Mucosa of stomach (tissue), 1 donor: ENCODE measurements at regions not wholly inside any gene's neighbourhood (a gene's known extent, or its start where the extent isn't known, plus 50 kb on each side); places are given as distances from the start of the nearest gene placed in this dataset.

Experiments used
- H3K27me3 ChIP-seq: one replicate; pipeline ENCODE4 v1.7.0; 2013; ENCODE audit warnings: mild to moderate bottlenecking, low read length; ENCODE audit not compliant: control insufficient read depth, insufficient read depth
- H3K36me3 ChIP-seq: one replicate; pipeline ENCODE4 v1.7.0; 2013; ENCODE audit warnings: low read length; ENCODE audit not compliant: control insufficient read depth, insufficient read depth
- H3K4me1 ChIP-seq: one replicate; pipeline ENCODE4 v1.7.0; 2013; ENCODE audit warnings: mild to moderate bottlenecking, low read length; ENCODE audit not compliant: control insufficient read depth, insufficient read depth
- H3K4me3 ChIP-seq: one replicate; pipeline ENCODE4 v1.7.0; 2013; ENCODE audit warnings: low read length
- H3K9ac ChIP-seq: one replicate; pipeline ENCODE4 v1.7.0; 2013; ENCODE audit warnings: mild to moderate bottlenecking, low read length, moderate library complexity
- H3K9me3 ChIP-seq: one replicate; pipeline ENCODE4 v1.7.0; 2013; ENCODE audit warnings: mild to moderate bottlenecking, low read length, moderate library complexity; ENCODE audit not compliant: control insufficient read depth
- donor health status: Pancreatic carcinoma.

DNA sequence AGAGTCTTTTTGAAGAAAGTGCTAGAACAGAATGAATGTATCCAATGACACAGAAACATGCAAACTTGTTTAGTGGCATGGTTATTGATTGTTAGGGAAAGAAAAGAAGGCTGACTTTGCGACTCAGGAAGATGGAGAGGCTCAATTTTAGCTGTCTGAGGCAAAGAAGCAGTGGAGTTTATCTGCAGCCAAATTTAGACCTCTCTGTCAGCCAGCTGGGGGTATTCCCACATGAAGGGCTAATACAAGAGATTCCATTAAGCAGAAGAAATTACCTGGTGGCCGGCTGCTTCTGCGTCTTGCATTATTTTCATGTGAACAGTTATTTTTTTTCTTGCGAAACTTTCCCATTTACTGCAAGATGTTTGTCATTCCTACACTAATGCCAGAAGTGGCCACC, 240.2 kb upstream of the NBEA start:
- Histone ChIP-seq H3K9me3 (no peaks in the 10 kb centered on the region), H3K9ac (no peak overlapping the region), H3K4me3 (no peak overlapping the region), H3K27me3 (no peaks in the 10 kb centered on the region), H3K4me1 (no peaks in the 10 kb centered on the region), H3K36me3 (no peaks in the 10 kb centered on the region)

DNA sequence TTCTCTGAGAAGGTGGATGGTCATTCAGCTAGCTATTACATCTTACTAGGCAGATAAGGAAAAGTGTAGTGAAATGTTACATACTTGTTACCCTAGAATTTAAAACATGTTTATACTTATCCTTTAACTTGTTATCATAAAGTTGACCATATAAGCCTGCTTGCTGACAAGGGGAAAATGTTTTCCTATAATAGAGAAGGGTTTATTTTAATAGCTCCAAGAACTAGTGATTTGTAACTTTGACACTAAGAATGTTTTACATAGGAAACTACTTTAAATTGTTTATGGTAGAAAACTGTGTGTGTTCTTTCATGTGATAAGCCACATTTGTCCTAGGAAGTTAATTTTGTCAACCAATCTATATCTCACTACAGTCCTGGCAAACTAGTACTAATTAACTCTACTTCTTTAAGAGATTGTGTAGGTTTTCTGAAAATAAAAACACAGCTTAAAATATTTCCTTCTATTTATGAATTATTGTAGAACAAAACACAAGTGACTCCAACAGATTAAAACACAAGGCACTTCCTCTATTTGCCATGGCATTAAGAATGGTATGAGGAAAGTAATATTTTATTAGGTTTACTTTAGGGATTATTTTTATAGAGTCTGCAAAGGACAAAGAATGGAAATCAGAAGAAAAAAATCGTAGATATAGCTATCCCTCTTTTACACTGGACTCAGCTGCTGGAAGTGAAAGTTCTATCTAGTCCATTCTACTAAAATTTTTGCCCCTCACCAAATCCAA, 233.3 kb upstream of the NBEA start:
- Histone ChIP-seq H3K9me3 (no peaks in the 10 kb centered on the region), H3K4me1 (no peaks in the 10 kb centered on the region), H3K4me3 (no peak overlapping the region), H3K27me3 (no peaks in the 10 kb centered on the region), H3K9ac (no peak overlapping the region), H3K36me3 (no peaks in the 10 kb centered on the region)

DNA sequence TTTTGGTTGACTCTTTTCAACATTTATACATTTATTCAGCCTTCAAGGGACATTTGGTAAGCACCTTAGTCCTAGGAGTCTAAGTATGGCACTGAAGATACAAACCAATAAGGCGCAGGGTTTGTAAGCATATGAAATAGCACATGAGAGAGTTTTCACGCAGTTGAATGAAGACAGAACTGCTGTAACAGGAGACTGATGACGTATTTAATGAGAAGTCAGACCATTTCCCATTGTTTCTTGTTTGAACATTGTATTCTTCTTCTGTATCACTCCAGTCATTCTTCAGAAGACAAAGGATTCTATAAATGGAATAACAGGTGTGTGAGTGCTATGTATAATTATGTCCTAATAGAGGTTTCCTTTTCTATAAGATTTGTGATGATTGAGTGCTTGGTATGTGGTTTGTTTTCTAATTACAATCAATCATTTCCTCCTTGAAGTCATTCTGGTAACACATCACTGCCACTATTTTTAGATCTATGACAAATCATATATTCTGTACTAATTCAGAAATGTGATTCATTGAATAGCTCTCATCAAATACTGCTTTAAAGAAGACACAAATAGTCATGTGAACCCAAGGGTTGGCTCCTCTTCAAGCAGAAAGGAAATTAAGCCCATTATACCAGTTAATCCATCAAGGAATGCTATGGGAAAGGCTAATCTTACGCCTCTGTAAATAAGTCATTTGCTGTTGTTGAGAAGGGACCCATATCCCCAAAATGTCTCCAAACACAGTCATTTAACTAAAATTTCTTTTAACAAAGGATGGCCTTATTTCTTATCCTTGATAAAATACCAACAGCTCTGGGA, 222.8 kb upstream of the NBEA start:
- no peak overlapping the region for H3K9ac ChIP-seq
- H3K27me3 ChIP-seq: no peaks in the 10 kb centered on the region
- no peak overlapping the region for H3K4me3 ChIP-seq
- peaks cover 5% of the 10 kb centered on the region for H3K4me1 ChIP-seq
- no peaks in the 10 kb centered on the region for H3K36me3 ChIP-seq
- H3K9me3 ChIP-seq: peaks cover 6% of the 10 kb centered on the region

DNA sequence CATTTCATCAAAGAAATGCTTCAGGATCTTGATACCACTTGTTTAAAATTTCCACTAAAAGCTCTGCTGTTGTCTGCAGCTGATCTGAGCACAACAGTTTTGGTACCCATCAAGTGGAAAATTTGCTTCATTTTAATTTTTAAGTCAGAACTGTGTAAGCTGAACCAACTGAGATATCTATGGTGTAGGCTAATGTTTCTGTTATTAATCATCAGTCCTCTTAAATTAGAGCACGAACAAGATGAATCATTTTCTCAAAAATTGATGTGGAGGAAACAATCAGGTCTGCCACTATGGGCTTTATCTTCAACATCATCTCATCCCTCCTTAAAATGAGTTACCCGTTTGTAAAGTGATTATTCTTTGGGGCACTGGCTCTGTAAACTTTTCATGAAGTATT, 221.5 kb upstream of the NBEA start:
- H3K9me3 ChIP-seq: peaks cover 6% of the 10 kb centered on the region
- H3K4me3 ChIP-seq: no peak overlapping the region
- H3K4me1 ChIP-seq: peaks cover 10% of the 10 kb centered on the region
- H3K27me3 ChIP-seq: no peaks in the 10 kb centered on the region
- no peaks in the 10 kb centered on the region for H3K36me3 ChIP-seq
- H3K9ac ChIP-seq: no peak overlapping the region

DNA sequence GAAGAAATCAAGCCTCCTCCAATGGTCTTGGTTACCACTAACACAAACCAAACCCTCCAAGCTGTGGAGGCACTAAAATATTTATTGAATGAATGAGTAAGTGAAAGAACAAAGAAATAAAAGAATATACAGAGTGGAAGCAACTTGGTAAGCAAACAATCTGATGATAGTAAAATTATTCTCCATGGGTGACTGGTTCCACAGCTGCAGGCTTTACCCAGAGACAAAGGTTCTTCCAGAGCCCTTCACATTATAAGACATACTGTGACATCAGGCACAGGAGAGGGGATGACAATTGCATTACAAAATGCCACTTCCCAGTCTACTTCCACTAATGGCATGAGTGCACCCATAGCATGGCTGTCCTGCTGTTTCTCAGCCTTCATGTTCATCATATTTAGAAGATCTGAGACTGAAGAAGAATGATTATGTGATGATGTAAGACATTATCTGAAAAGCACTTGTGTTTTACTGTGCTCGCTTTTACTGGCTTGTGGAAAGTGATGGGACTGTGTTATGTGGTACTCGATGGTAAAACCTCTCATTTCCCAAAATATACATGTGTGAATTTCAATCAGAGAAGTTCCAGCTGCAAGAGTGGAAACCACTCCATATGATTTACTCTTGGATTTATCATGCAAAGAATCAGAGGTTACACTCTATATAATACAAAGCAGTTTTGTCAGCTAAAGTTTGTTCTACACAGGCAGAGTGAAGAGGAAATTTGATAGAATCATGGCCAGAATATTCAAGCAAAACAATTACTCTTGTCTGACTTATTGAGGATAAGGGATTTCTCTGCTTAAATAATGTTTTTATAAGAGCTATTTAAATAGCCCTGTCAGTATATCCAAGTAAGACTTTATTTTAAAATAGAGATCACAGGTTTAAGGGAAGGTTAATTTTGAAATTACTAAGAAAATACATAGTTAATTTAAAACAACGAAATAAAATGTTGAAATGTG, 220.2 kb upstream of the NBEA start:
- H3K4me1 ChIP-seq: peaks cover 10% of the 10 kb centered on the region
- H3K9me3 ChIP-seq: peaks cover 6% of the 10 kb centered on the region
- no peak overlapping the region for H3K4me3 ChIP-seq
- no peaks in the 10 kb centered on the region for H3K27me3 ChIP-seq
- H3K36me3 ChIP-seq: no peaks in the 10 kb centered on the region
- H3K9ac ChIP-seq: no peak overlapping the region

DNA sequence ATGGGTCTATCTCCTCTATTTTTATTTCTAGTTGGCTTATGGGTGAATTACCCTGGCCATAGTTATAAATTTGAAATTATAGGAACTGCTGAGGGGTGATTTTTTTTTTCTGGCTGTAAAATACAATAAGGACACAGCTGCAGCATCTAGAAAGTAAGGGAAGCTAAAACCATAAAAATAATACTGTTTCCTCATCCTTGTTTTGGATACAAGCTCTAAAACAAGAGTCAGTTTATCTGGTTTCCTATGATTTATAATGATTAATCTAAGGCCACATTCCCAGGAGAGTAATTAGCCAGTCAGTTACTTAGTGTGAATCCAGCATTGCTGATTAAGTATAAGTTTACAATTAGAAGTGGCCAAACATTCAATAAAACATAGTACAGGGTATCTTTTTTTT, 219.1 kb upstream of the NBEA start:
- Histone ChIP-seq H3K36me3 (no peaks in the 10 kb centered on the region), H3K4me3 (no peak overlapping the region), H3K4me1 (peaks cover 10% of the 10 kb centered on the region), H3K27me3 (no peaks in the 10 kb centered on the region), H3K9ac (no peak overlapping the region), H3K9me3 (peaks cover 6% of the 10 kb centered on the region)

DNA sequence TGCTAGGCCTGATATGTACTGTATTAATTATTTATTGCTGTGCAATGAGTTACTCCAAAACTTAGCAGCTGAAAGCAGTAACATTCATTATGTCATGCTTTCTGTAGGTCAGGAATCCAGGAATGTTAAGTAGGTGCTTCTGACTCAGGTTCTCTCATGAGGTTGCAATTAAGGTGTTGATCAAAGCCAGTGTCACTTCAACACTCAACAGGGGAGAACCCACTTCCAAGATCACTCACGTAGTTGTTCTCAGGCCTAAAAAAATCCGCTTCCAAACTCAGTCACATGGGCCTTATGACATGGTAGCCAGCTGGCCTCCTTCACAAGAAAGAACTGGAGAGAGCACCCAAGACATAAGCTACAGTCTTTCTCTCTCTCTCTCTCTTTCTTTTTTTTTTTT, 211.1 kb upstream of the NBEA start:
- Histone ChIP-seq H3K9ac (no peak overlapping the region), H3K36me3 (no peaks in the 10 kb centered on the region), H3K9me3 (no peaks in the 10 kb centered on the region), H3K4me1 (no peaks in the 10 kb centered on the region), H3K27me3 (no peaks in the 10 kb centered on the region), H3K4me3 (no peak overlapping the region)

DNA sequence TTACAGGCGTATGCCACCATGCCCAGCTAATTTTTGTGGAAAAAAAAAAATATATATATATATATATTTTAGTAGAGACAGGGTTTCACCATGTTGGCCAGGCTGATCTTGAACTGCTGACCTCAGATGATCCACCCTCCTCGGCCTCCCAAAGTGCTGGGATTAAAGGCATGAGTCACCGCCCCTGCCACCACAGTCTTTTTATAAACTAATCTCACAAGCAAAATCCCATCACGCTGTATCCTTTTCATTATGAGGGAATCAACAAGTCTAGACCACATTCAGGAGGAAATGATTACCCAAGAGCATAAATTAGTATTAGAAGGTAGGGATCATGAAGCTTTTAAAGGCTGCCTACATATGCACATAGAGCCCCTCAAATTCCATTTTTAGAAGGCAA, 210.6 kb upstream of the NBEA start:
- Histone ChIP-seq H3K4me3 (no peak overlapping the region), H3K27me3 (no peaks in the 10 kb centered on the region), H3K36me3 (no peaks in the 10 kb centered on the region), H3K9ac (no peak overlapping the region), H3K9me3 (no peaks in the 10 kb centered on the region), H3K4me1 (no peaks in the 10 kb centered on the region)

DNA sequence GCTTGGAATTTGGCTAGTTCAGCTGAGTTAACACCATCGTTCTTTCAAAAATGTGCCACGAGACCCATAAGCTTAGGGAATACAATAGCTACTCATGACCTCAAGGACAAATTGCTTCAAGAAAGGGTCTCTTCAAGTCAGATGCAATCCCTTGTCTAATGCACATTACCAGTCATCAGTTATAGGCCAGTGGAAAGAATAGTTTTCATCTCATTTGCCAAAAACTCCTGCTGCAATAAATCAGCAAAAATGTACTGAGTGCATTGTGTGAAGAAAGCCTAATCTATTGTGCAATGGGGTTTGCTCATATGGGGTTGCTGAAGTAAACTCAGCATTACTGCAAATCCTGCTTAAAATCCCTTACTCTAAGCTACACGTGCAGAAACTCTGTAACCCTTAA, 208.3 kb upstream of the NBEA start:
- no peaks in the 10 kb centered on the region for H3K27me3 ChIP-seq
- H3K4me3 ChIP-seq: no peak overlapping the region
- no peaks in the 10 kb centered on the region for H3K4me1 ChIP-seq
- no peaks in the 10 kb centered on the region for H3K9me3 ChIP-seq
- no peaks in the 10 kb centered on the region for H3K36me3 ChIP-seq
- no peak overlapping the region for H3K9ac ChIP-seq

DNA sequence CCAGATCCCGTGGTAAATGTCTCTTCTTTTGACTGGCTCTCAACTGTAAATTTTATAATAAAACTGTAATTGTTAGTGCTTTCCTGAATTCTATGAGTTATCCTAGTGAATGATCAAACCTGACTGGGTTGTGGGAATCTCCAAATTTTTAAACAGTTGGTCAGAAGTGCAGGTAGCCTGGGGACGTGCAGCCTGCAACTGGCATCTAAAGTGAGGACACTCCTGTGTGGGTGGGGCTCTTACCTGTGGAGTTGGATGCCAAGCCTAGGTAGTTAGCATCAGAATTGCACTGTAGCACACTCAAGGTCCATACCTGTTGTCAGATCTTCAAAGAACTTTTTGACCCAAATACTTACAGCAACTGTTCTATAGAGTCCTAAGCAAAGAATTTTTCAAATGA, 207.1 kb upstream of the NBEA start:
- H3K36me3 ChIP-seq: no peaks in the 10 kb centered on the region
- no peaks in the 10 kb centered on the region for H3K4me1 ChIP-seq
- no peak overlapping the region for H3K9ac ChIP-seq
- H3K27me3 ChIP-seq: no peaks in the 10 kb centered on the region
- no peaks in the 10 kb centered on the region for H3K9me3 ChIP-seq
- H3K4me3 ChIP-seq: no peak overlapping the region

DNA sequence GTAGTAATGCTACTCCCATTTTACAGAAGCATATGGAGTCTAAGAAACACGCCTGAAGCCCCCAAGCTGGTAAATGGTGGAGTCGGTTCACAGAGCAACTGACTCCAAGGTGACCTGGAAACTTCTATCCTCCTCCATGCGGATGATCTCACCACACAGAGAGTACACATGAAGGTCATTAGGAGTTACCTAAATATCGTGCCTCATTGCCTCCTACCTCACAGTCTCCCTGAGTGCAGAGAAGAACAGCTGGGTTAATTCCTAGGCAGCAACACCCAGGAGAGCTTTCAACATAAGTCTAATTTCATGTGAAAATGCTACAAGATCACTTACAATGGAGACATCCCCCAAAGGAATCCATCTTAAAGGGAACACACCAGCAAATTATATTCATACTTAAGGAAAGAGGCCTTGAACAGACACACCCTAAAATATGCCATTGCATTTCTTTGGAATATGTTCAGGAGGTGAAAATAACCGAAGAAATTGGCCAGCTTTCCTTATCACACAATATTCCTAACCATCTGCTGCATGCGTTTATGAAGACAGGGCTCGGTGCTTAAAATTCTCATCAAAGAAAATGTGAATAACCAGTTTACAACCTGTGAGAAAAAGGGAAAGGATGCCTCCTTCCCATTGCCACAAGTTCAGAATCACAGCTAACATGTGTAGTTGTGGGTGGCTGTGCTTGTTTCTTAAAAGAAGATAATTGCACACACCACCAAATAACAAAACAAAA, 203.6 kb upstream of the NBEA start:
- H3K4me3 ChIP-seq: no peak overlapping the region
- H3K4me1 ChIP-seq: no peaks in the 10 kb centered on the region
- H3K36me3 ChIP-seq: no peaks in the 10 kb centered on the region
- H3K9me3 ChIP-seq: no peaks in the 10 kb centered on the region
- no peak overlapping the region for H3K9ac ChIP-seq
- no peaks in the 10 kb centered on the region for H3K27me3 ChIP-seq
